ENCODE measurements at regions not wholly inside any gene's neighbourhood (a gene's known extent, or its start where the extent isn't known, plus 50 kb on each side); places are given as distances from the start of the nearest gene placed in this dataset.

GRCh38 chrX:45668686-45669443 lies 468.2 kb upstream of the DIPK2B start:
- H3K4me3 ChIP-seq (replicated peaks; ENCODE audit: insufficient read depth, low read length): no peak overlapping the region
- TF ChIP-seq SPI1 (IDR thresholded peaks at IDR 0.05; ENCODE audit: borderline replicate concordance, low read depth): no peak
- TF ChIP-seq CTCF (IDR thresholded peaks at IDR 0.05; ENCODE audit: insufficient read depth, low read length): no peak
- TF ChIP-seq POLR2AphosphoS5 (IDR thresholded peaks at IDR 0.05; ENCODE audit: low read depth): no peak
- TF ChIP-seq GABPA (IDR thresholded peaks at IDR 0.05; ENCODE audit: low read depth): no peak
- no peak for TF ChIP-seq REST (IDR thresholded peaks at IDR 0.05; ENCODE audit: insufficient replicate concordance, low read depth)
- no peaks in the 10 kb centered on the region for H3K27me3 ChIP-seq (ENCODE audit: insufficient read depth, poor library complexity, severe bottlenecking)
- no peak overlapping the region for H3K27ac ChIP-seq (replicated peaks)
- DNase-seq (ENCODE audit: low read depth in 1 of 2, low spot score in 1 of 2): no peak

- no peak overlapping the region for H3K27ac ChIP-seq (replicated peaks)
- no peaks in the 10 kb centered on the region for H3K27me3 ChIP-seq (ENCODE audit: insufficient read depth, poor library complexity, severe bottlenecking)
- H3K4me3 ChIP-seq (replicated peaks; ENCODE audit: insufficient read depth, low read length): no peak overlapping the region
- TF ChIP-seq POLR2AphosphoS5 (IDR thresholded peaks at IDR 0.05; ENCODE audit: low read depth): no peak
- TF ChIP-seq GABPA (IDR thresholded peaks at IDR 0.05; ENCODE audit: low read depth): no peak
- no peak for TF ChIP-seq CTCF (IDR thresholded peaks at IDR 0.05; ENCODE audit: insufficient read depth, low read length)
- no peak for TF ChIP-seq REST (IDR thresholded peaks at IDR 0.05; ENCODE audit: insufficient replicate concordance, low read depth)
- TF ChIP-seq SPI1 (IDR thresholded peaks at IDR 0.05; ENCODE audit: borderline replicate concordance, low read depth): no peak
- no peak for DNase-seq (ENCODE audit: low read depth in 1 of 2, low spot score in 1 of 2)
Observed at GRCh38 chrX:45667666-45668065, 467.0 kb upstream of the DIPK2B start.

- no peak overlapping the region for H3K27ac ChIP-seq (replicated peaks)
- no peak overlapping the region for H3K4me3 ChIP-seq (replicated peaks; ENCODE audit: insufficient read depth, low read length)
- no peak for DNase-seq (ENCODE audit: low read depth in 1 of 2, low spot score in 1 of 2)
- TF ChIP-seq POLR2AphosphoS5 (IDR thresholded peaks at IDR 0.05; ENCODE audit: low read depth) (no peak), REST (IDR thresholded peaks at IDR 0.05; ENCODE audit: insufficient replicate concordance, low read depth) (no peak), GABPA (IDR thresholded peaks at IDR 0.05; ENCODE audit: low read depth) (no peak), CTCF (IDR thresholded peaks at IDR 0.05; ENCODE audit: insufficient read depth, low read length) (no peak), SPI1 (IDR thresholded peaks at IDR 0.05; ENCODE audit: borderline replicate concordance, low read depth) (no peak)
- H3K27me3 ChIP-seq (ENCODE audit: insufficient read depth, poor library complexity, severe bottlenecking): no peaks in the 10 kb centered on the region
Observed at GRCh38 chrX:45664727-45665290, 464.1 kb upstream of the DIPK2B start.
